IMR-90 (cell line): ENCODE measurements at regions not wholly inside any gene's neighbourhood (a gene's known extent, or its start where the extent isn't known, plus 50 kb on each side); places are given as distances from the start of the nearest gene placed in this dataset.

Source experiments
- BHLHE40 ChIP-seq: fragments of 150-350 bp; IDR thresholded peaks from 2 replicates; pipeline ENCODE4 v1.6.1; 2016; ENCODE audit warnings: mild to moderate bottlenecking, low read depth, low read length
- CEBPB ChIP-seq: IDR thresholded peaks from 2 replicates; pipeline ENCODE4 v1.6.1; 2012; ENCODE audit warnings: low read depth, low read length, improper control_type of control experiment
- MAFK ChIP-seq: IDR thresholded peaks from 2 replicates; pipeline ENCODE4 v1.6.1; 2012; ENCODE audit warnings: low read depth, low read length, improper control_type of control experiment
- MAZ ChIP-seq: IDR thresholded peaks from 2 replicates; pipeline ENCODE4 v1.6.1; 2012; ENCODE audit warnings: low read depth, mild to moderate bottlenecking, low read length, improper control_type of control experiment, moderate library complexity, borderline replicate concordance
- MXI1 ChIP-seq: IDR thresholded peaks from 2 replicates; pipeline ENCODE4 v1.6.1; 2012; ENCODE audit warnings: low read depth, mild to moderate bottlenecking, low read length, moderate library complexity, borderline replicate concordance
- NFE2L2 ChIP-seq: fragments of 150-350 bp; IDR thresholded peaks from 2 replicates; pipeline ENCODE4 v1.6.1; 2016; ENCODE audit warnings: low read depth, mild to moderate bottlenecking, low read length
- POLR2A ChIP-seq: IDR thresholded peaks from 2 replicates; pipeline ENCODE4 v1.6.1; 2012; ENCODE audit warnings: mild to moderate bottlenecking, low read depth, low read length
- RAD21 ChIP-seq: IDR thresholded peaks from 2 replicates; pipeline ENCODE4 v1.6.1; 2012; ENCODE audit warnings: low read length, improper control_type of control experiment
- RCOR1 ChIP-seq: IDR thresholded peaks from 2 replicates; pipeline ENCODE4 v1.6.1; 2012; ENCODE audit warnings: mild to moderate bottlenecking, low read length, improper control_type of control experiment; ENCODE audit not compliant: insufficient replicate concordance
- RFX5 ChIP-seq: IDR thresholded peaks from 2 replicates; pipeline ENCODE4 v1.8.0; 2012; ENCODE audit warnings: low read depth, mild to moderate bottlenecking, low read length, moderate library complexity
- SMC3 ChIP-seq: fragments of 150-350 bp; IDR thresholded peaks from 2 replicates; pipeline ENCODE4 v1.6.1; 2016; ENCODE audit warnings: low read depth, mild to moderate bottlenecking, antibody characterized with exemption, low read length, moderate library complexity
- TF ChIP-seq, protein P1 (sequence below): conservative IDR thresholded peaks from 2 replicates; pipeline ENCODE4 v1.5.1; 2012; ENCODE audit warnings: mild to moderate bottlenecking, low read depth, low read length, improper control_type of control experiment
- TF ChIP-seq, protein P2 (sequence below): fragments of 150-350 bp; IDR thresholded peaks from 2 replicates; pipeline ENCODE4 v1.6.1; 2016; ENCODE audit warnings: low read depth, mild to moderate bottlenecking, low read length, moderate library complexity, borderline replicate concordance
- TF ChIP-seq, protein P3 (sequence below): fragments of 150-350 bp; IDR thresholded peaks from 2 replicates; pipeline ENCODE4 v1.6.1; 2017; ENCODE audit warnings: mild to moderate bottlenecking, antibody characterized with exemption, low read length, low read depth

DNA sequence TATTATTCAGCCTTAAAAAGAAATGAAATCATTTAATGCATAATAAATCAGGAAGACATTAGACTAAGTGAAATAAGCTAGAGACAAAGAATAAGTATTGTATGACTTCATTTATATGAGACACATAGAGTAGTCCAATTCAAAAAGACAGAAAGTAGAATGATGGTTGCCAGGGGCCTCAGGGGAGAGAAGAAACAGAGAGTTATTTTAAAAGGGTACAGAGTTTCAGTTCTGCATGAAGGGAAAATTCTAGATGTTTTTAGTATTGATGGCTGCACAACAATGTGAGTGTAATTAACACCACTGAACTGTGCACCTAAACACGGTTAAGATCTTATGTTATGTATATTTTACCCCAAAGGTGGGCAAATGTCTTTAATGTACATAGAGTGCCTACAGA is 1407.9 kb upstream of the MAP3K7 start:
- TF ChIP-seq, protein P1, sequence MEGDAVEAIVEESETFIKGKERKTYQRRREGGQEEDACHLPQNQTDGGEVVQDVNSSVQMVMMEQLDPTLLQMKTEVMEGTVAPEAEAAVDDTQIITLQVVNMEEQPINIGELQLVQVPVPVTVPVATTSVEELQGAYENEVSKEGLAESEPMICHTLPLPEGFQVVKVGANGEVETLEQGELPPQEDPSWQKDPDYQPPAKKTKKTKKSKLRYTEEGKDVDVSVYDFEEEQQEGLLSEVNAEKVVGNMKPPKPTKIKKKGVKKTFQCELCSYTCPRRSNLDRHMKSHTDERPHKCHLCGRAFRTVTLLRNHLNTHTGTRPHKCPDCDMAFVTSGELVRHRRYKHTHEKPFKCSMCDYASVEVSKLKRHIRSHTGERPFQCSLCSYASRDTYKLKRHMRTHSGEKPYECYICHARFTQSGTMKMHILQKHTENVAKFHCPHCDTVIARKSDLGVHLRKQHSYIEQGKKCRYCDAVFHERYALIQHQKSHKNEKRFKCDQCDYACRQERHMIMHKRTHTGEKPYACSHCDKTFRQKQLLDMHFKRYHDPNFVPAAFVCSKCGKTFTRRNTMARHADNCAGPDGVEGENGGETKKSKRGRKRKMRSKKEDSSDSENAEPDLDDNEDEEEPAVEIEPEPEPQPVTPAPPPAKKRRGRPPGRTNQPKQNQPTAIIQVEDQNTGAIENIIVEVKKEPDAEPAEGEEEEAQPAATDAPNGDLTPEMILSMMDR, result no peak
- TF ChIP-seq MXI1 (no peak), POLR2A (no peak), RCOR1 (no peak), RAD21 (no peak), MAZ (no peak), CEBPB (no peak), BHLHE40 (no peak), SMC3 (no peak), NFE2L2 (no peak), RFX5 (no peak), MAFK (no peak)
- TF ChIP-seq, protein P2, sequence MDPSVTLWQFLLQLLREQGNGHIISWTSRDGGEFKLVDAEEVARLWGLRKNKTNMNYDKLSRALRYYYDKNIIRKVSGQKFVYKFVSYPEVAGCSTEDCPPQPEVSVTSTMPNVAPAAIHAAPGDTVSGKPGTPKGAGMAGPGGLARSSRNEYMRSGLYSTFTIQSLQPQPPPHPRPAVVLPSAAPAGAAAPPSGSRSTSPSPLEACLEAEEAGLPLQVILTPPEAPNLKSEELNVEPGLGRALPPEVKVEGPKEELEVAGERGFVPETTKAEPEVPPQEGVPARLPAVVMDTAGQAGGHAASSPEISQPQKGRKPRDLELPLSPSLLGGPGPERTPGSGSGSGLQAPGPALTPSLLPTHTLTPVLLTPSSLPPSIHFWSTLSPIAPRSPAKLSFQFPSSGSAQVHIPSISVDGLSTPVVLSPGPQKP, result no peak
- TF ChIP-seq, protein P3, sequence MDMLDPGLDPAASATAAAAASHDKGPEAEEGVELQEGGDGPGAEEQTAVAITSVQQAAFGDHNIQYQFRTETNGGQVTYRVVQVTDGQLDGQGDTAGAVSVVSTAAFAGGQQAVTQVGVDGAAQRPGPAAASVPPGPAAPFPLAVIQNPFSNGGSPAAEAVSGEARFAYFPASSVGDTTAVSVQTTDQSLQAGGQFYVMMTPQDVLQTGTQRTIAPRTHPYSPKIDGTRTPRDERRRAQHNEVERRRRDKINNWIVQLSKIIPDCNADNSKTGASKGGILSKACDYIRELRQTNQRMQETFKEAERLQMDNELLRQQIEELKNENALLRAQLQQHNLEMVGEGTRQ, result no peak
